Type B pancreatic cell (in vitro differentiated cells): ENCODE measurements at regions not wholly inside any gene's neighbourhood (a gene's known extent, or its start where the extent isn't known, plus 50 kb on each side); places are given as distances from the start of the nearest gene placed in this dataset.
A peak's percentile ranks its signal among the peaks of the same experiment; 100 is the strongest.

Experiments used
- DNase-seq: peaks from one replicate; pipeline ENCODE4 v3.0.0; 2021; ENCODE audit warnings: mixed read lengths; ENCODE audit not compliant: unreplicated experiment; ENCODE audit errors: extremely low spot score
- H3K27ac Mint-ChIP-seq: 2 replicates; pipeline ENCODE4 v1.8.0; 2021; ENCODE audit warnings: mild to moderate bottlenecking, mixed read lengths
- H3K27me3 Mint-ChIP-seq: 2 replicates; pipeline ENCODE4 v1.8.0; 2021; ENCODE audit warnings: mixed read lengths
- H3K36me3 Mint-ChIP-seq: 2 replicates; pipeline ENCODE4 v1.8.0; 2021; ENCODE audit warnings: mixed read lengths
- H3K4me1 Mint-ChIP-seq: one replicate; pipeline ENCODE4 v1.8.0; 2021; ENCODE audit warnings: mixed read lengths; ENCODE audit not compliant: unreplicated experiment
- H3K4me3 Mint-ChIP-seq: 2 replicates; pipeline ENCODE4 v1.8.0; 2021; ENCODE audit warnings: mild to moderate bottlenecking, mixed read lengths
- H3K9me3 Mint-ChIP-seq: 2 replicates; pipeline ENCODE4 v1.8.0; 2021; ENCODE audit warnings: mixed read lengths
- CTCF ChIP-seq: fragments of 200-600 bp; sonication (generic); conservative IDR thresholded peaks from 2 replicates; pipeline ENCODE4 v1.5.0; 2021; ENCODE audit warnings: antibody characterized with exemption, mild to moderate bottlenecking

- H3K4me1 Mint-ChIP-seq: peaks cover 27% of the 10 kb centered on the region
- H3K9me3 Mint-ChIP-seq: no peaks in the 10 kb centered on the region
- no peaks in the 10 kb centered on the region for H3K27me3 Mint-ChIP-seq
- DNase-seq: no peak
- no peak for TF ChIP-seq CTCF
- no peak overlapping the region for H3K4me3 Mint-ChIP-seq
- no peak overlapping the region for H3K27ac Mint-ChIP-seq
- H3K36me3 Mint-ChIP-seq: no peaks in the 10 kb centered on the region
Observed at GRCh38 chr6:6808915-6809314, 220.4 kb downstream of the LY86 start.

GRCh38 chr6:6810727-6811126 is 222.2 kb downstream of the LY86 start:
- Mint-ChIP-seq H3K9me3 (no peaks in the 10 kb centered on the region), H3K27me3 (no peaks in the 10 kb centered on the region)
- no peak for TF ChIP-seq CTCF

GRCh38 chr6:6811128-6812009 is 222.8 kb downstream of the LY86 start:
- H3K9me3 Mint-ChIP-seq: no peaks in the 10 kb centered on the region
- no peaks in the 10 kb centered on the region for H3K36me3 Mint-ChIP-seq
- H3K4me1 Mint-ChIP-seq: peaks cover 27% of the 10 kb centered on the region
- peak overlapping the region; percentile 94 for H3K27ac Mint-ChIP-seq
- TF ChIP-seq CTCF: no peak
- H3K4me3 Mint-ChIP-seq: peak overlapping the region; percentile 77
- no peak for DNase-seq
- H3K27me3 Mint-ChIP-seq: no peaks in the 10 kb centered on the region

More at GRCh38 chr6:6810727-6811126, 222.2 kb downstream of the LY86 start:
- H3K36me3 Mint-ChIP-seq: no peaks in the 10 kb centered on the region
- no peak for DNase-seq
- H3K4me1 Mint-ChIP-seq: peaks cover 27% of the 10 kb centered on the region
- H3K27ac Mint-ChIP-seq: peak overlapping the region; percentile 94
- H3K4me3 Mint-ChIP-seq: peak overlapping the region; percentile 77

GRCh38 chr6:6812427-6812826 is 223.9 kb downstream of the LY86 start:
- DNase-seq: no peak
- no peaks in the 10 kb centered on the region for H3K9me3 Mint-ChIP-seq
- H3K27ac Mint-ChIP-seq: peak overlapping the region; percentile 49
- TF ChIP-seq CTCF: no peak
- peaks cover 21% of the 10 kb centered on the region for H3K4me1 Mint-ChIP-seq
- H3K4me3 Mint-ChIP-seq: no peak overlapping the region
- H3K36me3 Mint-ChIP-seq: no peaks in the 10 kb centered on the region
- H3K27me3 Mint-ChIP-seq: no peaks in the 10 kb centered on the region

- no peaks in the 10 kb centered on the region for H3K36me3 Mint-ChIP-seq
- peaks cover 22% of the 10 kb centered on the region for H3K4me1 Mint-ChIP-seq
- no peaks in the 10 kb centered on the region for H3K27me3 Mint-ChIP-seq
- no peak overlapping the region for H3K27ac Mint-ChIP-seq
- no peak for TF ChIP-seq CTCF
- no peak for DNase-seq
- H3K9me3 Mint-ChIP-seq: no peaks in the 10 kb centered on the region
- H3K4me3 Mint-ChIP-seq: no peak overlapping the region
Observed at GRCh38 chr6:6815732-6816131, 227.2 kb downstream of the LY86 start.
